WERI-Rb-1 (cell line): ENCODE measurements at regions not wholly inside any gene's neighbourhood (a gene's known extent, or its start where the extent isn't known, plus 50 kb on each side); places are given as distances from the start of the nearest gene placed in this dataset.

Source experiments
- DNase-seq: peaks from one replicate; pipeline ENCODE4 v3.0.0-alpha.2; 2020
- H3K27ac ChIP-seq: fragments of 250-450 bp; sonication (Bioruptor Pico); 2 replicates; pipeline ENCODE4 v1.5.1; 2020; ENCODE audit warnings: mild to moderate bottlenecking, moderate library complexity
- H3K27me3 ChIP-seq: fragments of 250-450 bp; sonication (Bioruptor Pico); 2 replicates; pipeline ENCODE4 v1.5.1; 2021; ENCODE audit warnings: mild to moderate bottlenecking, low read depth, moderate library complexity; ENCODE audit not compliant: insufficient read depth, severe bottlenecking
- H3K36me3 ChIP-seq: fragments of 250-450 bp; sonication (Bioruptor Pico); 2 replicates; pipeline ENCODE4 v1.5.1; 2020; ENCODE audit warnings: mild to moderate bottlenecking, moderate library complexity
- H3K4me3 ChIP-seq: 2 replicates; pipeline ENCODE4 v1.5.1; 2011; ENCODE audit warnings: low read depth, mild to moderate bottlenecking, control low read depth, low read length
- H3K9me3 ChIP-seq: fragments of 250-450 bp; sonication (Bioruptor Pico); 2 replicates; pipeline ENCODE4 v1.5.1; 2021; ENCODE audit warnings: mild to moderate bottlenecking, moderate library complexity; ENCODE audit not compliant: severe bottlenecking
- TF ChIP-seq, protein P1 (sequence below): IDR thresholded peaks from 2 replicates; pipeline ENCODE4 v1.5.1; 2011; ENCODE audit warnings: low read depth, mild to moderate bottlenecking, control low read depth, inconsistent platforms, low read length

DNA sequence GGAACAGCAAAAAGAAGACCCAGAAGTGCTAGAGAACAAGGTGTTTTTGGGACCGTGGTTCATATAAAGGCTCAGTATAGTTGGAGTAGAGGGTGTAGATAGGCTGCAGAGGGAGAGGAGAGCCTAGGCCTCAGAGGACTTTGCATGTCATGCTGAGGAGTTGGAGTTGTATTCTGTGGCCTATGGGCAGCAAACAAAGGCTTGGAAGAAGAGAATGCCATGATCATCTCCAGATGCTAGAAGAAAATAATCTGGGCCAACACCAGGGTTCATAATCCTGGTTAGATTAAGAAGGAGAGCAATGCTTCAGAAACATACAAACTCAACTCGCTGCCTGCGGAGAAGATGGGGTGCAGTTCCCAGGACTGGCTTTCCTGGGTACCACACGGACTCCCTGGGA lies 262.8 kb upstream of the USP24 start:
- no peak for DNase-seq
- Histone ChIP-seq H3K27ac (no peak overlapping the region), H3K9me3 (no peaks in the 10 kb centered on the region), H3K27me3 (peaks cover 20% of the 10 kb centered on the region), H3K4me3 (no peak overlapping the region), H3K36me3 (no peaks in the 10 kb centered on the region)
- TF ChIP-seq, protein P1, sequence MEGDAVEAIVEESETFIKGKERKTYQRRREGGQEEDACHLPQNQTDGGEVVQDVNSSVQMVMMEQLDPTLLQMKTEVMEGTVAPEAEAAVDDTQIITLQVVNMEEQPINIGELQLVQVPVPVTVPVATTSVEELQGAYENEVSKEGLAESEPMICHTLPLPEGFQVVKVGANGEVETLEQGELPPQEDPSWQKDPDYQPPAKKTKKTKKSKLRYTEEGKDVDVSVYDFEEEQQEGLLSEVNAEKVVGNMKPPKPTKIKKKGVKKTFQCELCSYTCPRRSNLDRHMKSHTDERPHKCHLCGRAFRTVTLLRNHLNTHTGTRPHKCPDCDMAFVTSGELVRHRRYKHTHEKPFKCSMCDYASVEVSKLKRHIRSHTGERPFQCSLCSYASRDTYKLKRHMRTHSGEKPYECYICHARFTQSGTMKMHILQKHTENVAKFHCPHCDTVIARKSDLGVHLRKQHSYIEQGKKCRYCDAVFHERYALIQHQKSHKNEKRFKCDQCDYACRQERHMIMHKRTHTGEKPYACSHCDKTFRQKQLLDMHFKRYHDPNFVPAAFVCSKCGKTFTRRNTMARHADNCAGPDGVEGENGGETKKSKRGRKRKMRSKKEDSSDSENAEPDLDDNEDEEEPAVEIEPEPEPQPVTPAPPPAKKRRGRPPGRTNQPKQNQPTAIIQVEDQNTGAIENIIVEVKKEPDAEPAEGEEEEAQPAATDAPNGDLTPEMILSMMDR, result no peak

DNA sequence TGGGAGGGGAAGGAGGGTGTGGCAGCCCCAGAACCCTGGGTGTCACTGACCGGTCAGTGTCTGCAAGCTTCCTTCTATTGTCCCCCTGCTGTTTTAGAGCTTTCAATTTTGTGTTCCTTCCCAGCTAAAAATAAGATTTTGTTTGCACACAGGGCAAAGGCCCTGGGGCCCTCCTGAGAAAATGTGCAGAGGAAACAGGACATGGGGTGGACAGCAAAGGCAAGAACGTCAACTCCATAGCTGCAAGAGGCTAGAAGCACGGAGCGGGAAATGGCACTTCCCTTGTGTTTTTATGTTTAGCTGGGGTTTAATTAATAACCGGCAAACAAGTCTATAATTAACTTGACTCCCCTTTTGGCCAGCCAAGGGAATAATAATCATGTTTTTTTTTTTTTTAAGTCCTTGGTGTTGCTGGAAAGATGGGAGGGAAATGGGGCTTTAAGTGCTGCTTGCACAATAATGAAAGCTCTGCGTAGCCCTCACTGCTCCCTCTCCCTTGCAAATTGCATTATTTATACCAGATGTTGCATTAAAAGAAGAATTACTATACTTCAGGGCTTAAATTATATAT lies 261.4 kb upstream of the USP24 start:
- DNase-seq, result no peak
- H3K27ac ChIP-seq, result no peak overlapping the region
- no peaks in the 10 kb centered on the region for H3K9me3 ChIP-seq
- TF ChIP-seq, protein P1, result no peak
- no peak overlapping the region for H3K4me3 ChIP-seq
- H3K27me3 ChIP-seq, result peaks cover 20% of the 10 kb centered on the region
- no peaks in the 10 kb centered on the region for H3K36me3 ChIP-seq

DNA sequence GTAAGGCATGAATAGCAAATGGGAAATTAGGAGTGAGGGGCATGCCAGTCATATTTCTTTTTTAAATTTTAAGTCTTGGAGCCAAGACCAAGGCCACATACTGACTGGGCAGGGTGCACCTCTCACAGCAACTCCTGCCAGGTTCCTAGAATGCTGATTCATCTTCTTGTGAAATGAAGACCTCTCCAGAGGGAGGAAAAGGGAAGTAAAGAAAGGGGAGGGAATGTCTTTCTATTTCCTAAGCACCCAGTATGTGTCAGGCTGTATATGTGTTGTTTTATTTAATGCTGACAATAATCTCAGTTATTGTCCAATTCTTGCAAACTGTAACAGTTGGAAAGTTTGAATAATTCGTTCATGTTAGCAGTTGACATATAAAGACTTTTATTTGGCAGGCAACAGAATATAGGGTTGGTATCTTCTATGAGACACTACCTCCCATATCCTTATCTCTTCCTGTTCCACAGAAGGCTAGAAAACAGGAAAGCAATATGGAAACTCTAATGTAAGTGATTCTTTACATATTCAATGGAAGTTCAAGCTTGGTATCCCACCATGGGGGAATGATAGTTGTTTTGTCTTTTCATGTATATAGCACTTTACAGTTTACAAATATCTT lies 259.1 kb upstream of the USP24 start:
- H3K36me3 ChIP-seq, result no peaks in the 10 kb centered on the region
- TF ChIP-seq, protein P1, result no peak
- H3K27ac ChIP-seq, result no peak overlapping the region
- no peaks in the 10 kb centered on the region for H3K9me3 ChIP-seq
- H3K27me3 ChIP-seq, result peaks cover 20% of the 10 kb centered on the region
- H3K4me3 ChIP-seq, result no peak overlapping the region
- no peak for DNase-seq

DNA sequence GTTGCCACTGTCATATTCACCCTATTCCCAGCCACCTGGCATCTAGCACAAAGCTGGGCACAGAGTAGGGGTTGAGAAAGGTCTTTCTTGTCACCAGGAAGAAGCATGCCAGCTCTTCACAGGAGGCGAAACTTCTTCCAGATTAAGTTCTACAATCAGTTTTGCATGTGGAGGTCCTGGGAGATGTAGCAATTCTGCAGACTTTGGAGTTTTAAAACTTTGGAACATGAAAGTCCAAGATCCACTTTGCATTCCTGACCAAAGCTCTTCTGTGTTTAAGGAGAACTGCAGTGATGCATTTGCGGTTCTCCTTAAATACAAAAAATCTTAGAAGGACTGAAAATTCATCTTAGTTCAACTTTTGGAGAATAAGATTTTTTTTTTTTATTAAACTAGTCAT lies 258.5 kb upstream of the USP24 start:
- DNase-seq, result no peak
- Histone ChIP-seq H3K9me3 (no peaks in the 10 kb centered on the region), H3K4me3 (no peak overlapping the region), H3K36me3 (no peaks in the 10 kb centered on the region), H3K27ac (no peak overlapping the region), H3K27me3 (peaks cover 18% of the 10 kb centered on the region)
- TF ChIP-seq, protein P1, result no peak

DNA sequence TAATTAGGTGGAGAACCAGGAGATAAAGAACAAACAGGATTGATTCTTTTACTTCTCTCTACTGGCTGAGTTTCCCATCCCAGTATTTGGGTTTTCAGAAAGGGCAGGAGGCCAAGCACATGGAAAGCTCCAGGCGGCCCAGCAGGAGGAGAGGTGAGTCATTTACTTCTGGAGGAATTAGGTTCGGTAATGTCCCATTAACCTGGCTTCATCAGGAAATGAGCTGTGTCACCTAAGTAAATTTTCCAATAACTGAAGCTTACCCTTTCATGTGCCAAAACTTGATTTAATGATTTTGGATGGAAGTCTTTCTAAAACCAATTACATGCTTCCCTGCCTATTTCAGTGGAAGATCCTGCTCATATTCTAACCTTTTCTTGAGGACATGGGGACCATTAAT lies 257.6 kb upstream of the USP24 start:
- DNase-seq, result no peak
- Histone ChIP-seq H3K9me3 (no peaks in the 10 kb centered on the region), H3K4me3 (no peak overlapping the region), H3K27ac (no peak overlapping the region), H3K27me3 (peaks cover 13% of the 10 kb centered on the region), H3K36me3 (no peaks in the 10 kb centered on the region)
- TF ChIP-seq, protein P1, result no peak

DNA sequence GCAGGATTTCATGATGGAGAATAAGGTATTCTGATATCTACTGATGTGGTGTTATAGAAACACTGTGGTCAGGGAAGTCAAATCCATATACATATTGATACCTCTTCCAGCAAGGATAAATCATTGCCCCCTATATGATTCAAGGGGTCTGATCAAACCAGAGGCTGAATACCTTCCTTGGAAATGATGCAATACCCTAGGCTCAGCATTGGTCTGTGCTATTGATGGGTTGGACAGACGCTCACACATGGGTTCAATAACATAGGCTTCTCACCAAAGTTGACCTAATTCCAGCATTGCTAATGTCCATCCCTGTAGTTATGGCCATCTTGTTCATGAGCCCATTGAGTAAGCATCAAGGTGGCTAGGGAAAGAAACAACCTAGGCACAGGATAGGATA lies 257.0 kb upstream of the USP24 start:
- no peak overlapping the region for H3K27ac ChIP-seq
- H3K4me3 ChIP-seq, result no peak overlapping the region
- H3K27me3 ChIP-seq, result peaks cover 13% of the 10 kb centered on the region
- H3K9me3 ChIP-seq, result no peaks in the 10 kb centered on the region
- TF ChIP-seq, protein P1, result no peak
- DNase-seq, result no peak
- no peaks in the 10 kb centered on the region for H3K36me3 ChIP-seq
